ENCODE measurements at regions not wholly inside any gene's neighbourhood (a gene's known extent, or its start where the extent isn't known, plus 50 kb on each side); places are given as distances from the start of the nearest gene placed in this dataset.
A peak's percentile ranks its signal among the peaks of the same experiment; 100 is the strongest.

DNA sequence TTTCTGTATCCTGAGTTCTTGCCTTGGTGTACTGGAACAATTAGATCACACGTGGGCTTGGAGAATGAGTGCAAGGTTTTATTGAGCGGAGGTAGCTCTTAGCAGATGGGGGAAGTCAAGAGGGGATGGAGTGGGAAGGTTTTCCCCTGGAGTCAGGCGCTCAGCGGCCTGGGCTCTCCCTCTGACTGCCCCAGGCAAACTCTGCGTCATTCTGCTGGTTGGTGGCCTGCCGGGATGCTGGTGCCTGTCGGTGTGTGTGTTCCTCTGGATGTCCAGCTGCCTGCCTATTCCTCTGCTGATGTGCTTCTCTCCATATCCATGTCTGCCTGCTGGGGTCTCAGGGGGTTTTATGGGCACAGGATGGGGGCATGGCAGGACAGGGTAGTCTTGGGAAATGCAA, 111.0 kb downstream of the TRIB2 start:
- DNase-seq (ENCODE audit: low read depth in 1 of 2, low spot score in 1 of 2) = no peak

DNA sequence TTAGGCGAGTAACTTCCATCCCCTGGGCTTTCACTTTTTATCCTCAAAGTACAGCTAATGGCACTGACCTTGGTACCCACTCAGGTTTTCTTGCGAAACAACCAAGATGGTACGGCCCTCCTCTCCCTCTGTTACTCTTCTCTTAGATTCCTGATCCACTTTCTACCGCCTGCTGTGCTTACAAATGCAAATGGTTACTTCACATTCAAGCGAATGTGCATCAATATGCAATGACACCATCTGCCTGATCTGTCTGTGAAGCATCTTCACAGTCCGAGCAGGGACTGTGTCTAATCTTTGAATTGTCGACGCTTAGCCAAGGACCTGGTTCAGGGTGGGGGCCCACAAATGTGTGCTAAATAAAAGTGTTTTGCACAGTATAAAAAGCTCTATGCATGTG, 112.2 kb downstream of the TRIB2 start:
- DNase-seq (ENCODE audit: low read depth in 1 of 2, low spot score in 1 of 2) = no peak

DNA sequence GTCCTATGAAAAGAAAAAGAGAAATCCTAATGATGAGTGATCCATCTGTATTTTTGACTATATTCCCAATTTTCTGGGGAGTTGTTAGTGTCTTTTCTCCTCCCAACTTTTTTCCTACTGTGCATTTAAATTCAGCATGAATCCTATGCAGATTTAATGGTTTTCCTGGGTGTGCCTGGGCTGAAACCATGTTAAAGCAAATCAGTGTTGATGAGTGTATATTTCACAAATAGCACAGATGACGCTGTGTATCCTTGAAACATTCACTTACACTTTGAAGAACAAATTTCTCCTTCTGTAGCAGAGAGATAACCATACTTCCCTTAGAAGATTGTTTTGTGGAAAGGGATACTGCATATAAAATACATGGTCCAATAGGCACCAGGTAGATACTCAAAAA, 114.3 kb downstream of the TRIB2 start:
- no peak for DNase-seq (ENCODE audit: low read depth in 1 of 2, low spot score in 1 of 2)

DNA sequence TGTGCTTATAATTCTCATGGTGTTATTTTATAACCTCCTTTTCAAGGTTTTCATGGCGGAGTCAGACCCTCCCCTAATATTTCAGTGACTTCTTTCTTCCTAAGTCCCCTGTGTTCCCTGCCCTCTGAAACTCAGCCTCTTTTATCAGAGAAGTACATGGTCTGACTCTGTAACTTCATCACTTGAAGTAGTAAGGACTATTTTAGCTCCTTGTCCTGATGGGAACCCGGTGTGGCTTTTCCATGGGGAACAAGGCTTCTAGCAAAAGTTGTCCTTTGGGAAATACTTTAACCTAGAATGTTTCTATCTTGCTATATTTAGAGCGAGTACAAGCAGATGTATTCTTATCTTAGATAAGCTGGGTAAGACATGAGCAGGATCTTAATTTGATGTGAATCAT, 117.5 kb downstream of the TRIB2 start:
- DNase-seq (ENCODE audit: low read depth in 1 of 2, low spot score in 1 of 2) = no peak

DNA sequence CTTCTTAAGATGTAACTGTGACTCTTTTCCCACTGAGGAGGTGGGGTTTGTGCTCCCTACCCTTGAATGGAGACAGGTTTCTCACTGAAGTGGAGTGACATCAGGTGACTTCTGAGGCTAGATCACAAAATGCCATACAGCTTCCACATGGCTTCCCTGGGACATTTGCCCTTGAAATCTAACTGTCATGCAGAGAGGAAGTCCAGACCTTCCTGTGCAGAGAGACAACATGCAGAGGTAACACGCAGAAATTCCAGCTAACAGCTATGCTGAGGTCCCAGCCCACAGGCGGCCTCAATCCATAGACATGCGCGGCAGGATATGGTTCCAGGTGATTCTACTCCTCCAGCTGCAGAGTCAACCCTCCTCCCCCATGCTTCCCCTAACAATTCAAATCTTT, 119.0 kb downstream of the TRIB2 start:
- no peak for DNase-seq (ENCODE audit: low read depth in 1 of 2, low spot score in 1 of 2)

DNA sequence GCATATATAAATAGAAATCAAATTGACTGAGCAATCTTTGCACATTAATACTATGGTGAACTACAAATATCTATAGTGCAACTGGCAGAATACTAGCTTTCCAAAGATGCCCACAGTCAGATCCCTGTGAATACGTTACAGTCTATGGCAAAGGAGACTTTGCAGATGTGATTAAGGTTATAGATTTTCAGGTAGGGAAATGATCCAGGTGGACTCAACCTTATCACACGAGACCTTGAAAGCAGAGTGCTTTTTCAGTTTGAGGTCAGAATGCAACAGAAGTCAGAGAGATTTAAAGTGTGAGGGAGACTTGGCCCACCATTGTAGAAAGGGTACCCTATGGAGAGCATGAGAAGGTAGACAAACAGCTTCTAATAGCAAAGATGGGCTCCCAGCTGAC, 122.6 kb downstream of the TRIB2 start:
- no peak for DNase-seq (ENCODE audit: low read depth in 1 of 2, low spot score in 1 of 2)

DNA sequence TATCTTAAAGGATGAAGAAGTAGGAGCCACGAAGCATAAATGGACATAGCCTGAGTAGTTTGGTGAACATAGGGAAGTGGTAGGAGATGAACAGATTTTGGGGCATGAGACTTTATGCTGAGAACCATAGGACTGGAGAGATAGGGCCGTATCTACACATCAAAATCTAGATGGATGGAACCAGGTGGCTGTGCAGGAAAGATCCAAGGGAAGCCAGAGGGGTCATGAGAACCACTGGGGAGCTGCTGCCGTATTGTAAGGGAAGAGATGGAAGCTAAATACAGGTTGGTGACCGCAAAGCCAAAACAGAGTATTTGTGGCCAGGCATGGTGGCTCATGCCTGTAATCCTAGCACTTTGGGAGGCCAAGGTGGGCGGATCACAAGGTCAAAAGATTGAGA, 124.3 kb downstream of the TRIB2 start:
- no peak for DNase-seq (ENCODE audit: low read depth in 1 of 2, low spot score in 1 of 2)

DNA sequence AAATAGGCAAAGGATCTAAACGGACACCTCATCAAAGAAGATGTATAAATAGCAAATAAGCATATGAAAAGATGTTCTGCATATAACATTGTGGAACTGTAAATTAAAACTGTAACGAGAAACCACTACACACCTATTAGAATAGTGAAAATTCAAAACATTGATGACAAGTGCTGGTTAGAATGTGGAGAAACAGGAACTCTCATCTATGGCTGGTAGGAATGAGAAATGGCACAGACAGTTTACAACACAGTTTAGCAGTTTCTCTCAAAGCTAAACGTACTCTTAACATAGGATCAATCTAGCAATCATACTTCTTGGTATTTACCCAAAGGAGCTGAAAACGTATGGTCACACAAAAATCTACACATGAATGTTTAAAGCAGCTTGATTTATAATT, 126.2 kb downstream of the TRIB2 start:
- DNase-seq (ENCODE audit: low read depth in 1 of 2, low spot score in 1 of 2) = no peak

DNA sequence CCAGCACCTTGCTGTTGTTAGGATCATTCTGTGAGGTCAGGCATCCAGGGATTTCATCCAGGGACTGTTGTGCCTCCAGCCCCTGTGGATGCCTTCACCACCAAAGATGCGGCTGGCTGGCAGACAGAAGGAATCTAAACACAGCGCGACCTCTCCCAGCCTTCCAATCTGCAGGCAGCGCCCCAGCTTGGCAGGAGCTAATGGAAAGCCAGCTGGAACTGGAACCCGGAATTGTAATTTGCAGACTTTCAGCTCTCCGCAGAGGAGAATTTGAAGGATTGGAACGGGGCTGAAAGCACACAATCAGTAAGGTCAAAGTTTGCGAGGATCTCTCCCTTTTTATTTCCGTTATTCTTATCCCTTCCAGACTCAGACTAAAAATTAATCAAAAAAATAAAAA, 127.8 kb downstream of the TRIB2 start:
- DNase-seq (ENCODE audit: low read depth in 1 of 2, low spot score in 1 of 2) = no peak

DNA sequence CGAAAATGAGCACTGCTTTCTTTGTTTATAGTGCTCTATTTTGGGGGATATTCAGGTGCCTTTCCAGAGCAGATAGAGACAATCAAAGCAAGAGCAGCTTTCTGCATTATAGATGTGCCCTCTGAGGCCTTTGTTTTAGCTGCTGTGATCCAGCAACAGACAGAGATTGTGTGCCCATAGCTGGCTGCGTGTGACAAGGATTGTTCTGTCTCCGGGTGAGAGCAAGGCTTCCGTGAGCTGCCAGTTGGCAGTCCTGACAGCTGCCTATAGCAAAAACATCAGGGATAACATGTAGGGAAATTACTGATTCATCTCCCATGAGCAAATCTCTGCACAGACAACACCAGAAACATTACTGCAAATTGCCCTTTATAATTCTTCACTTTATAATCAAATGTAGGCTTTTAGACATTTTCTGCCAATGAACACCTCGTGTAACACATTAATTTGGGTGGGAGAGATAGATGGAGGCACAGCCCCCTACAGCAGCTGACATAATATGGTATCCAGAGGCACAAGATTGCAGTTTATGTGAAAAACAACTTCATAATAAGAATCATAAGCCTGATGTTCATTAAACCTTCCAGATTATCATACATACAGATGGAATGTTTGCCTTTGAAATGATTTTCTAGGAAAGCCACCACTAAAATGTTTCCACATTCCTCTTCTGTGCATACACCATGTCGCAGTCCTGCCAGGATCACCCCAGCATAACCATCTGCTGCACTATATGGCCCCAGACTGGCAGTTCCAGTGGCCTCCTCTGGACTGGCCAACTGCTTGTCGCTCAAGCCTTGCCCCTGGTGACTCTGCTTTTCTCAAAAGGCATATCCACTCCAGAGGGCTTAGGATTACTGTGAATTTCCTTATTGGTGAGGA, 131.2 kb downstream of the TRIB2 start:
- DNase-seq (ENCODE audit: low read depth in 1 of 2, low spot score in 1 of 2) = no peak

DNA sequence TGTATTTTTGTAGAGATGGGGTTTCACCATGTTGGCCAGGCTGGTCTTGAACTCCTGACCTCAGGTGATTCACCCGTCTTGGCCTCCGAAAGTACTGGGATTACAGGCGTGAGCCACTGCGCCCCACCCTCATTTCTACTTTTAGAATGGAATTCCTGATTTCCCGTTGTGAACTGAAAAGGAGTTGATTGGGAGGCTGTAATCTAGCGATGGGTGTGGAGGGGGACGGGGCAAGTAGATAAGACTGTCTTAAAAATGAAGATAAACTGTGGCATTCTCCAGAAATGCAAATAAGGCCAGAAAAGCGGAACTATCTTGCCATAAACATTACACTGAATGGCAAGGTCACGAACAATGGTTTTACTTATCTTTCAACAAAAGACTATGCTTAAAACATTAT, 135.4 kb downstream of the TRIB2 start:
- DNase-seq (ENCODE audit: low read depth in 1 of 2, low spot score in 1 of 2) = no peak

DNA sequence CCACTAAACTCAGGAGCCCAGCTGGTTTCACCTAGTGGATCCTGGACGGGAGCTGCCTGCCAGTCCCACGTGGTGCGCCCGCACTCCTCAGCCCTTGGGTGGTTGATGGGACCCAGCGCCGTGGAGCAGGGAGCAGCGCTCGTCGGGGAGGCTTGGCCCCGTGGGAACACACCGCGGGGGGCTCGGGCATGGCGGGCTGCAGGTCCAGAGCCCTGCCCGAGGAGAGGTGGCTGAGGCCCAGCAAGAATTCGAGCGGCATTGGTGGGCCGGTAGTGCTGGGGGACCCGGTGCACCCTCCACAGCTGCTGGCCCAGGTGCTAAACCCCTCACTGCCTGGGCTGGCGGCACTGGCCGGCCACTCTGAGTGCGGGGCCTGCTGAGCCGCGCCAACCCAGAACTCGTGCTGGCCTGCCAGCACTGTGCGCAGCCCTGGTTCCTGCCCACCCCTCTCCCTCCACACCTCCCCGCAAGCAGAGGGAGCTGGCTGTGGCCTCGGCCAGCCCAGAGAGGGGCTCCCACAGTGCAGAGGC, 137.3 kb downstream of the TRIB2 start:
- no peak for DNase-seq (ENCODE audit: low read depth in 1 of 2, low spot score in 1 of 2)

DNA sequence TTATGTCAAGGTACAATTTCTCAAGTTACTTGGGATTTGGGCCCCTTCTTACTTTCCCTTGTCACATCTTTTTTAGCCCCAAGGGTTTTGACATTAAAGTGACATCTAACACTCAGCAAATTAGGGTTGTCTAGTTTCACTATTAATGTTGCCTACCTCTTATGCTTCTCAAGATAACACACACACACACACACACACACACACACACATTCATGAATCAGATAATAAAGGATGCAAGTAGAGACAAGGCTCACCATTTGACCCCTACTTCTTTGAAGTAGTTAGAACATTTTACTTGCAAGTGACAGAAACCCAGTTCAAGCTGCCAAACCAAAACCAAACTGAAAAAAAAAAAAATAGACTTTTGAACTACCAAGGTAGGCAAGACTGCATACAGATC, 138.8 kb downstream of the TRIB2 start:
- DNase-seq (ENCODE audit: low read depth in 1 of 2, low spot score in 1 of 2) = no peak

DNA sequence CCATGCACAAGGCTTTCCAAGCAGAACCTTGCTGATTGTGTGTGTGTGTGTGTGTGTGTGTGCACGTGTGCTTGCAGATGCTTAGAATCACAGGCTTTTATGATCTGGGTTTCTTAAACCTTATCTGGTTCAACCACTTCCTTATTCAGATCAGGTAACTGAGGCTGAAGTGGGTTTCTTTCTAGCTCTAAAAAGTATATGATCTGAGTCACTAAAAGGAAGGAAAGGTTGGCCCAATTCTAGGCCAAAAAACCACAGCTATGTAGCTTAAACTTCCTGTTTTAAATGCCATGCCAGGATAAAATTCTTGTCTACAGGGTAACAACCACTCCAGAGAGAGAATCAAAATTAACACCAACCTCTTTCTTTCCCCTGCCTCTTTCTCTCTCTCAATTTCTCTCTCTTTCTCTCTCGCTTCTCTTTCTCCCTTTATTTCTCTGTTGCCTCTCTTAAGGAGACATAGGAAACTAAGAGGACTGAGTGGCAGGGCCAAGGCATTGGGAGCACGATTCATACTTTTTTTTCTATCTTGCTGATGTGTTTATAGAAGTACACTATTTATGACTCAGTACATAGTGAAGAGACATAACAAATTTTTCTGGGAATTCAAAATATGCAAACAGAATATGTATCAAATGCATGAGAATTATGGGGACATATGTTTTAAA, 140.3 kb downstream of the TRIB2 start:
- DNase-seq (ENCODE audit: low read depth in 1 of 2, low spot score in 1 of 2) = peak in 1 of 2 donors; percentile 7

DNA sequence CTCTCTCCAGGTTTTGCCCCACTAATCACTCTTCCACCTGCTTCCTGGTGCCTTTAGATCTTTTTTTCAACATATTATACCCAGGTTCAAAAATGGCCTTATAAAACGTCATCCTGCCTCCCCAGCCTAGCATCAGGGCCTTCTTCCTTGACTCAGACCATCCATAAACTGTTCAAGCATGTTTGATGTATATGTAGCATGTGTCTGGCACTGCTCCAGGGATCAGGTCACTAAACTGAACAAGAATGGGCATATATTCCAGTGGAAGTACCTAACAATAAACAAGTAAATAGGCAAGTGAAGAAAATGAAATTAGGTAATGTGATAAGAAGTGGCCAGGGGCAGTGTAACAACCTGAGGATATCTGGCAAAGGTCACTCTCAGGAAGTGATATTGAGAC, 141.2 kb downstream of the TRIB2 start:
- DNase-seq (ENCODE audit: low read depth in 1 of 2, low spot score in 1 of 2) = no peak

DNA sequence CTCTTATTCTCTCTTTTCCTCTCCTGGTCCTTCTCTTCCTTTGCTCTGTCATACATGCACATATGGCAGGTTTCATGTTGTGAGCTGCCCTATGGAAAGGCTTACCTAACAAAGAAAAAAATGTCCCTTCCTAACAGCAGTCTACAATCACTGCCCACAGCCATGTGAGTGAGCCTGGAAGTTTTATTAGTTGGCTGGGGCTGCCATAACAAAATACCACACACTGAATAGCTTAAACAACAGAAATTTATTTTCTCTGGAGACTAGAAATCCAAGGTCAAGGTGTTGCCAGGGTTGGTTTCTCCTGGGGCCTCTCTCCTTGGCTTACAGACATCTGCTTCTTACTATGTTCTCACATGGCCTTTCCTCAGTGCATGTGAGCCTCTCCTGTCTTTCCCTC, 142.1 kb downstream of the TRIB2 start:
- DNase-seq (ENCODE audit: low read depth in 1 of 2, low spot score in 1 of 2) = no peak

DNA sequence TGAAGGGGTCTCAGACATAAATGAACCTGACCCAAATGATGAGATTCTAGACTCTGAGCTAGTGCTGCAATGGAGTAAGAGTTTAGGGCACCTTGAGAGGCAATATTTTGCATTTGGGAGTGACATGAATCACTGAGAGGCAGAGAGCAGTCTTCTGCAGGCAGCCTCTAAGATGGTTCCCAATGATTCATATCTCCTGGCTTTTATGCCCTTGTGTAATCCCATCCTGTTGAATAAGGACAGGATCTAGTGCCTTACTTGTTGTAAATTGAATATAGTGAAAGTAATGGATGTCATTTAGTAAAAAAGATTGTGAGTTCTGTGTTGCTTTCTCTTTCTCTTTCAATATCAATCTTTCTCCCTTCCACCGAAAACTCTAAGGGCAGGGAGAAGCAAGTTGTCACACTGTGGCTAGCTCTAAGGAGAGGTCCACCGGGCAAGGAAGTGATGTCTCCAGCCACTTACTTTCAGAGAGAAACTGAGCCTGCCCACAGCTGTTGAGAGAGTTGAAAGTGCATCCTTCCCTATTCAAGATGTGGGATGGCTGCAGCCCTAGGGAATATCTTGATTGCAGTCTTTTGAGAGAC, 144.7 kb downstream of the TRIB2 start:
- DNase-seq (ENCODE audit: low read depth in 1 of 2, low spot score in 1 of 2) = no peak

DNA sequence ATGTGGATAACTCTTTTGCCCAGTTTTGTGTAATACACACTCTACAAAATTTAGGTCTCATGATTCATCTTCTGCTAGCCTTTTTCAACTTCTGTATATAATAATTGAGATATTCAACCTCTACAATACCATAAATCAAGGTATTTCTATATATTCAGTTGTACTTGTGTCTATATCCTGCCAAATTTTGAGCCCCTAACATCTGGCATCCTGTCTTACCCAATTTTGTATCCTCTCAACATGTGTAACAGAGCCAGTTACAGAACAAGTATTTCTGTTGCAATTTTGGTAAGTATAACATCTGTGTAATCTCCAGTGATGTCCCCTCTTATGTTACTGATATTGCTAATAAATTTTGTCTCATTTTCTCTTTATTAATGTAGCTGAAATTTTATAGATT, 145.8 kb downstream of the TRIB2 start:
- DNase-seq (ENCODE audit: low read depth in 1 of 2, low spot score in 1 of 2) = no peak

DNA sequence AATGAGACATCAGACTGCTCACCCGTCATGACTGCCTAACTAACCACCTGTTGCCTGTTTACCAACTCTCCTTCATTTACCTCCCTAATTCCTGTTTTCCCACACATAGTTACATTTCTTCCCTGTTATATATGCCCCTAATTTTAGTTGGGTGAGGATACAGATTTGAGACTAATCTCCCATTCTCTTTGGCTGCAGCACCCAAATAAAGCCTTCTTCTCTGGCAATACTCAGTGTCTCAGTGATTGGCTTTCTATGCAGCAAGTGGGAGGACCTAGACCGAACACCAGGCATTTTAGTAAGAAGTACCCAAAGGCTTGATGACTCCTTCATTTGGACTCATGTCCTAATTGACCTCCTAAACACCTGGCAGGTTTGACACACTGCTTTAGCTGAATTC, 147.2 kb downstream of the TRIB2 start:
- DNase-seq (ENCODE audit: low read depth in 1 of 2, low spot score in 1 of 2) = no peak

DNA sequence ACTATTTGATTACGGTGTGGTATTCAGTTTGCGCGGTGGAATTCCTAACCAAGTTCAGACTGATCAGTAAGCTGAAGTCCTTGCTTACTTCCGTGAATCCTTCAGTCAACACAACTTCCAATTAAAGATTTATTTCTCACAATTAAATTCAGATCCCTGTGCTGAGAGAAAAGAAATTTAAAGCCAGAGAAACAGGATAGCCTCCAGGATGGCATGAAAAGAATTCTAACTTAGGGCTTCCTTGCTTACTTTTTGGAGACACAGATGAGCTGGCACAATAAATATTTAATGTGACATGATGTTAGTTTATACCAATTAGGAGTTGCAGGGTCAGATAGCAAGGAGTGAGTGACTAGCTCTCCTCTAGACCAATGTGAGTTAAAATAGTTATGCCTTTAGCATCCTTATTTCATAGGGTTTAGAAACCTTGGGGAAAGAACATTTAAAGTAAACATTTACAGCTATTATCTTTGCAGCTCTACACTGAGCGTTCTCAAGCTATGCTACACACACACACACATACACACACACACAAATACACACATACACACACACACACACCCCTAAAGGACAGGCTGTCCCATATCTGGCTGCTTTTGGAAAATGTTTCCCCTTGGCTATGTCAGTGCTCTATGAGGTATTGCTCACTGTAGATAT, 151.0 kb downstream of the TRIB2 start:
- no peak for DNase-seq (ENCODE audit: low read depth in 1 of 2, low spot score in 1 of 2)

DNA sequence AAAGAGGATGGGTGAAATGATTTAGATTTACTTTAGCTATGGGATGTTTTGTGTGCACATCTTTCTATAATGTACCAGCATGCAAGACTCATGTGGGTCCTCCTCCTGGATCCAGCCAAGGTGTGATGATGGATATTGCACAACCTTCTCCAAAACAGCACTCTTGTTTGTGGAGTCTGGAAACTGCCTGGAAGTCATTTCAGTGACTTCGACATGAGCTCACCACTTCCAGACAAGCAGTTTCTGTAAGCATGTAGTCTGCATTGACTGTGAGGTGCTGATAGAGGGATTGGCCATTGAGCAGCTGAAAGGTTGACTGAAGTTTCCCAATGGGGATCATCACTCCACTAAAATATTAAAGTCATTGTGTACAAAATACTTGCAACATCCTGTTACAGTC, 154.0 kb downstream of the TRIB2 start:
- no peak for DNase-seq (ENCODE audit: low read depth in 1 of 2, low spot score in 1 of 2)

Data from activated CD4-positive, alpha-beta T cell treated with anti-CD3 and anti-CD28 coated beads, Interleukin-2, amount 50 U/mL, for 24 hours (primary cell).